GM23338 (cell line): ENCODE measurements at regions not wholly inside any gene's neighbourhood (a gene's known extent, or its start where the extent isn't known, plus 50 kb on each side); places are given as distances from the start of the nearest gene placed in this dataset.

ENCODE experiments used
- CTCF ChIP-seq, 2 experiments: fragments of 200-600 bp in 1 of 2; sonication (generic) in 1 of 2; conservative IDR thresholded peaks; 2 replicates each; pipeline versions ENCODE4 v1.5.1 to v1.6.1; 2016 to 2017; ENCODE audit warnings: antibody characterized with exemption in 2 of 2, low read depth in 2 of 2, mild to moderate bottlenecking in 2 of 2, moderate library complexity in 1 of 2
- TF ChIP-seq, protein P1 (sequence below): IDR thresholded peaks from one replicate; pipeline ENCODE4 v1.6.1; 2018; ENCODE audit warnings: antibody characterized with exemption; ENCODE audit not compliant: unreplicated experiment

GRCh38 chr2:30351116-30351515 lies 95.9 kb upstream of the LCLAT1 start:
- TF ChIP-seq CTCF (conservative IDR thresholded peaks at IDR 0.05; ENCODE audit: low read depth in 2 of 2), result no peak
- TF ChIP-seq, protein P1, sequence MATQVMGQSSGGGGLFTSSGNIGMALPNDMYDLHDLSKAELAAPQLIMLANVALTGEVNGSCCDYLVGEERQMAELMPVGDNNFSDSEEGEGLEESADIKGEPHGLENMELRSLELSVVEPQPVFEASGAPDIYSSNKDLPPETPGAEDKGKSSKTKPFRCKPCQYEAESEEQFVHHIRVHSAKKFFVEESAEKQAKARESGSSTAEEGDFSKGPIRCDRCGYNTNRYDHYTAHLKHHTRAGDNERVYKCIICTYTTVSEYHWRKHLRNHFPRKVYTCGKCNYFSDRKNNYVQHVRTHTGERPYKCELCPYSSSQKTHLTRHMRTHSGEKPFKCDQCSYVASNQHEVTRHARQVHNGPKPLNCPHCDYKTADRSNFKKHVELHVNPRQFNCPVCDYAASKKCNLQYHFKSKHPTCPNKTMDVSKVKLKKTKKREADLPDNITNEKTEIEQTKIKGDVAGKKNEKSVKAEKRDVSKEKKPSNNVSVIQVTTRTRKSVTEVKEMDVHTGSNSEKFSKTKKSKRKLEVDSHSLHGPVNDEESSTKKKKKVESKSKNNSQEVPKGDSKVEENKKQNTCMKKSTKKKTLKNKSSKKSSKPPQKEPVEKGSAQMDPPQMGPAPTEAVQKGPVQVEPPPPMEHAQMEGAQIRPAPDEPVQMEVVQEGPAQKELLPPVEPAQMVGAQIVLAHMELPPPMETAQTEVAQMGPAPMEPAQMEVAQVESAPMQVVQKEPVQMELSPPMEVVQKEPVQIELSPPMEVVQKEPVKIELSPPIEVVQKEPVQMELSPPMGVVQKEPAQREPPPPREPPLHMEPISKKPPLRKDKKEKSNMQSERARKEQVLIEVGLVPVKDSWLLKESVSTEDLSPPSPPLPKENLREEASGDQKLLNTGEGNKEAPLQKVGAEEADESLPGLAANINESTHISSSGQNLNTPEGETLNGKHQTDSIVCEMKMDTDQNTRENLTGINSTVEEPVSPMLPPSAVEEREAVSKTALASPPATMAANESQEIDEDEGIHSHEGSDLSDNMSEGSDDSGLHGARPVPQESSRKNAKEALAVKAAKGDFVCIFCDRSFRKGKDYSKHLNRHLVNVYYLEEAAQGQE, result no peak
